Body of pancreas (tissue), 4 donors: ENCODE measurements at regions not wholly inside any gene's neighbourhood (a gene's known extent, or its start where the extent isn't known, plus 50 kb on each side); places are given as distances from the start of the nearest gene placed in this dataset.

Experiments
- ATAC-seq: fragments of 150-250 bp; one replicate; pipeline ENCODE4 v1.9.1; 2016
- DNase-seq, 4 donors: peaks; one replicate each; pipeline ENCODE4 v3.0.0-alpha.2; 2019
- H3K27ac ChIP-seq, 4 donors: fragments of 200-600 bp; sonication (generic); 1 replicate in 3 of 4; 2 replicates in 1 of 4; pipeline versions ENCODE4 v1.5.1 to v1.6.1; 2016 to 2019; ENCODE audit warnings: mild to moderate bottlenecking in 1 of 4, mixed read lengths in 1 of 4, moderate library complexity in 1 of 4
- H3K27me3 ChIP-seq, 2 donors: fragments of 200-600 bp; sonication (generic); one replicate each; pipeline ENCODE4 v1.6.0; 2016; ENCODE audit warnings: mild to moderate bottlenecking in 1 of 2
- H3K36me3 ChIP-seq, 2 donors: fragments of 200-600 bp; sonication (generic); replicated peaks in 1 of 2; 2 replicates each; pipeline ENCODE4 v1.5.1; 2016; ENCODE audit warnings: low read depth in 2 of 2; ENCODE audit not compliant: insufficient read depth in 1 of 2
- H3K4me1 ChIP-seq: fragments of 200-600 bp; sonication (generic); one replicate; pipeline ENCODE4 v1.6.0; 2016
- H3K4me3 ChIP-seq, 2 donors: fragments of 200-600 bp; sonication (generic); 1 replicate in 1 of 2; 2 replicates in 1 of 2; pipeline ENCODE4 v1.5.1; 2016 to 2019
- H3K9me3 ChIP-seq, 3 donors: fragments of 200-600 bp; sonication (generic); 1 replicate in 2 of 3; 2 replicates in 1 of 3; pipeline ENCODE4 v1.5.1; 2016
- POLR2A ChIP-seq, 3 donors: fragments of 450-650 bp; IDR thresholded peaks; one replicate each; pipeline ENCODE4 v1.6.1; 2016; ENCODE audit warnings: antibody characterized with exemption in 3 of 3, mild to moderate bottlenecking in 2 of 3
- WGBS, 2 donors: methylation state at CpG; one replicate each; pipeline ENCODE4 v1.1.5; 2017; 5-methylcytosine and 5-hydroxymethylcytosine counted together
- intact Hi-C: fragments of 100-400 bp; cut with DNase I; formaldehyde crosslinking; loops from one replicate; pipeline ENCODE4 v1.15.1; 2023
- TF ChIP-seq, protein P1 (sequence below), 7 experiments: fragments of 450-650 bp in 4 of 7; fragments of 200-600 bp in 3 of 7; sonication (generic) in 3 of 7; IDR thresholded peaks; one replicate each; pipeline ENCODE4 v1.5.1; 2016 to 2019; ENCODE audit warnings: antibody characterized with exemption in 7 of 7

DNA sequence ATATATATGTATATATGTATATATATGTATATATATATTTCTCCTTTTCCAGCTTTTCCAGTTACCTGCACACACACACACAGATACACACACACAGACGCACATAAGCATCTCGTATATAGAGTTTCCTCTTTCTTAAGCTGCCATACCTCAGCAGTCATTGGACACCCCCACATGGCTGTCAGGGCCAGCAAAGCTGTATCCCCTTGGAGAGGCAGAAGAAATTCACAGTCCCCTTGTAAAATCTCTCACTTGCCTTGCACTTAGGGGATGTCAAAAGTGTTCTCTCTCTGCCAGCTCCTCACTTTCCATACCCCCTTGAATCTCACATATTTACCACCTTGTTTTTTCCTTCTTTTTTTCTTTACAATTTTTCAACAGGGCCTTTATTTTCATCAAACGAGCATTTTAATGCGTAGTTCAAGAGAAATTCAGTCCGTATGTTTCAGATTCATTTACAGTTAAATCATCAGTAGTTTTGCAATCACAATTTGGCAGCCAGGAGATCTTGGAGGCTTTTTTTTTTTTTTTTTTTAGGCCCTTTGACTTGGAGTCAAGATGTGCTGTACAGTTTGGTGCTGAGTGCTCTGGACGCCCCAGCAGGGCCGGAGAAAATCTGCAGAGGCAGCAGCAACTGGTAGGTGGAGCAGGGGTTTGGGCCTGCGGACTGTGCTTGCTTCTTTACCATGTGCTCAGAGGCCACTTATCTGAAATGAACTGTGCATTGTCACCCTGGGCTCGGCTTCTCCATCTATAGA lies 244.9 kb upstream of the KLF4 start:
- Histone ChIP-seq H3K27ac (peak overlapping the region in 1 of 4 donors; percentile 44), H3K9me3 (no peaks in the 10 kb centered on the region), H3K27me3 (no peaks in the 10 kb centered on the region), H3K36me3 (no peaks in the 10 kb centered on the region), H3K4me1 (peaks cover 23% of the 10 kb centered on the region), H3K4me3 (no peak overlapping the region)
- ATAC-seq = no peak
- DNase-seq = no peak
- 86 to 90% methylated on average over 9 of the region's 9 CpGs for WGBS, 2 donors
- intact Hi-C loops = no loop called here
- TF ChIP-seq POLR2A (IDR thresholded peaks at IDR 0.05) = no peak
- TF ChIP-seq, protein P1, sequence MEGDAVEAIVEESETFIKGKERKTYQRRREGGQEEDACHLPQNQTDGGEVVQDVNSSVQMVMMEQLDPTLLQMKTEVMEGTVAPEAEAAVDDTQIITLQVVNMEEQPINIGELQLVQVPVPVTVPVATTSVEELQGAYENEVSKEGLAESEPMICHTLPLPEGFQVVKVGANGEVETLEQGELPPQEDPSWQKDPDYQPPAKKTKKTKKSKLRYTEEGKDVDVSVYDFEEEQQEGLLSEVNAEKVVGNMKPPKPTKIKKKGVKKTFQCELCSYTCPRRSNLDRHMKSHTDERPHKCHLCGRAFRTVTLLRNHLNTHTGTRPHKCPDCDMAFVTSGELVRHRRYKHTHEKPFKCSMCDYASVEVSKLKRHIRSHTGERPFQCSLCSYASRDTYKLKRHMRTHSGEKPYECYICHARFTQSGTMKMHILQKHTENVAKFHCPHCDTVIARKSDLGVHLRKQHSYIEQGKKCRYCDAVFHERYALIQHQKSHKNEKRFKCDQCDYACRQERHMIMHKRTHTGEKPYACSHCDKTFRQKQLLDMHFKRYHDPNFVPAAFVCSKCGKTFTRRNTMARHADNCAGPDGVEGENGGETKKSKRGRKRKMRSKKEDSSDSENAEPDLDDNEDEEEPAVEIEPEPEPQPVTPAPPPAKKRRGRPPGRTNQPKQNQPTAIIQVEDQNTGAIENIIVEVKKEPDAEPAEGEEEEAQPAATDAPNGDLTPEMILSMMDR (IDR thresholded peaks at IDR 0.05) = no peak

DNA sequence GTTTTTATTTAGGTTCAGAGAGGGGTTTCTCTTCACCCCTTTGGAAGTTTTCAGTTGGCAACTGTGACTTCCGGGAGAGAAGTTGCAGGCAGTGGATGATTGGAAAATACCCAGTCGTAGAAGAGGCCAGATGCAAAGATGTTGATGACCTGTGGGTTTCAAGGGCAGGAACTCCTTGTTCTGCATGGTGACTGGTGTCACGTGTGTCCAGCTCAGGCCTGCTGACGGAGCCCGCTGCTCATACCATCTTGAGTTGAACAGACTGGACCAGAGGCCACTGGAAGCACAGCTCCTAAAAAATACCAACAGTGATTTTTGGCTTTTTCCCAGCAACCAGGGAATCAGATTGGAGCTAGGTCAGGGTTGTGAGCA lies 243.9 kb upstream of the KLF4 start:
- intact Hi-C loops = no loop called here
- DNase-seq = peak in 3 of 4 donors; percentile 23 to 44 (median 37)
- TF ChIP-seq, protein P1 (IDR thresholded peaks at IDR 0.05) = no peak
- no peak for TF ChIP-seq POLR2A (IDR thresholded peaks at IDR 0.05)
- Histone ChIP-seq H3K36me3 (no peaks in the 10 kb centered on the region), H3K4me3 (no peak overlapping the region), H3K27ac (peak overlapping the region in 3 of 4 donors; percentile 38 to 57 (median 44)), H3K4me1 (peaks cover 22% of the 10 kb centered on the region), H3K27me3 (no peaks in the 10 kb centered on the region), H3K9me3 (no peaks in the 10 kb centered on the region)
- peak; percentile 50 for ATAC-seq
- WGBS, 2 donors = 47 to 65% methylated on average over 5 of the region's 5 CpGs

DNA sequence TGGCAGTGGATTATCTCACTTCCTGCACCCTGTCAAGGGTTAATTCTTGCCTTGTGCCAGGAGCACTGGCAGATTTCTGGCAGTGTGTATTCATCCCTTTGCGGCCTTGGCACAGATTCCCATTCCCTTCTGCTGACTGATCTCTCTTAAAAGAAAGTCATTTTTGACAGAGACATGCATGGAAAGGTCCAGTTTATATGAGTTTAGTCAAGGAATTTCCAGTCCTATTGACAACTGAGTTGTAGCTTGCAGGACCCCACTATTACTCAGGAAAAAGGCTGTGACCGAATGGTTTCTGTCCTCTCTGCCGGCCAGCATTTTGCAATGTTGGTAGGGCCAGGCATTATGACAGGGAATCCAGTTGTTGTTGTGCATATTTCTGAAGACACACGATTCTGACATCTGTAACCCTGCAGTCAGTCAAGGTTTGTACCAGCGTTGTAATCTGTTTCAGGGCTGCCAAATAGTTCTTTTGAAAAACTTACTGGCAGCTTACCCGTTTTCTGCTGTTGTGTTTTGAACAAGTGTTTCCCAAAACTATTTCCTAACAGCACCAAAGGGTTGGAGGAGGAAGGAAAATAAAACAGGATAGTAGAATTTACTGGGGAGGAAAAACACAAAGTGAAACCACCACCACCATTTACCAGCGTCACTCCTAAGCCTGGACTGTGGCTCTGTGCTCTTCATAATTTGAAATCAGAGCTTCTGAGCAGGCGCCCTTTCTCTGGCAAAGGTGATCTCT lies 243.4 kb upstream of the KLF4 start:
- H3K27me3 ChIP-seq = no peaks in the 10 kb centered on the region
- H3K4me1 ChIP-seq = peaks cover 17% of the 10 kb centered on the region
- no peak for TF ChIP-seq POLR2A (IDR thresholded peaks at IDR 0.05)
- TF ChIP-seq, protein P1 (IDR thresholded peaks at IDR 0.05) = no peak
- ATAC-seq = peak; percentile 58
- H3K36me3 ChIP-seq = no peaks in the 10 kb centered on the region
- 23 to 25% methylated on average over 8 of the region's 8 CpGs for whole genome bisulfite sequencing, 2 donors
- no peaks in the 10 kb centered on the region for H3K9me3 ChIP-seq
- peak overlapping the region in 3 of 4 donors; percentile 38 to 57 (median 44) for H3K27ac ChIP-seq
- DNase-seq = peak; percentile 40 to 59 (median 52)
- H3K4me3 ChIP-seq = no peak overlapping the region
- intact Hi-C loops = no loop called here

DNA sequence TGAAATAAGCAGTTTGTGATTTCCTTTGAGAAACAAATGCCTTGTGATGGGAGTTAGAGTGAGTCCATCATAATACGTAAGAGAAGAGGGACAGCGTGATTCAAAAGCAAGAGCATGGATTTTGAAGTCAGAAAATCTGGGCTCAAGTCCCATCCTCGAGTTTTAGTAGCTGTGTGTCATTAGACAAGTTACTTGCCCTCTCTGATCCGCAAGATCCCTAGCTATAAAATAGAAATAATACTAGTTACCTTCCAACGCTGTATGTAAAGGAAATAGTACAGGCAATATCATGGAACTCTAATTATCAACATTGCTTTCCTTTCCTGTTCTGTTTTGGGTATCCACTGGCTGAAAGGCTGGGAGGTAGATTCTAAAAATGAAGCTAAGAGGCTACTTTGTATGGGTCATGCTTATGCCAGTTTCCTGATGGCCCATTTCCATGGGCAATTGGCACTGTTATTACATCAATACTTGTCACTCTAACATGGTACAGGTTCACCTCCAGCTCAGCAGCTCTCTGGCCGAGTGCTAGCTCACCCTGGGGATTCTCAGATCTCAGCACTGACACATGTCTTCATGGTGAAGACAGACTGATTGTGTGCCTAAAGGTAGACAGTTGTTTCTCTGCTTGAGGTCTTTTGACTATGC lies 241.7 kb upstream of the KLF4 start:
- intact Hi-C loops = no loop called here
- DNase-seq = peak in 3 of 4 donors; percentile 28 to 35 (median 31)
- 57 to 74% methylated on average over 6 of the region's 6 CpGs for WGBS, 2 donors
- no peaks in the 10 kb centered on the region for H3K27me3 ChIP-seq
- H3K4me1 ChIP-seq = peaks cover 13% of the 10 kb centered on the region
- no peak for TF ChIP-seq POLR2A (IDR thresholded peaks at IDR 0.05)
- TF ChIP-seq, protein P1 (IDR thresholded peaks at IDR 0.05) = no peak
- no peaks in the 10 kb centered on the region for H3K36me3 ChIP-seq
- H3K9me3 ChIP-seq = no peaks in the 10 kb centered on the region
- no peak overlapping the region for H3K4me3 ChIP-seq
- no peak overlapping the region for H3K27ac ChIP-seq
- peak; percentile 39 for ATAC-seq
